ENCODE measurements at regions not wholly inside any gene's neighbourhood (a gene's known extent, or its start where the extent isn't known, plus 50 kb on each side); places are given as distances from the start of the nearest gene placed in this dataset.

GRCh38 chr6:140062043-140063020 is 687.9 kb upstream of the CITED2 start:
- no peaks in the 10 kb centered on the region for H3K36me3 ChIP-seq (ENCODE audit: insufficient read depth, low read length)
- H3K4me2 ChIP-seq (ENCODE audit: low read length): no peak overlapping the region
- no peak overlapping the region for H3K4me3 ChIP-seq (ENCODE audit: low read length)
- no peaks in the 10 kb centered on the region for H3K27me3 ChIP-seq (ENCODE audit: insufficient read depth, low read depth, low read length)
- H3K9me2 ChIP-seq (ENCODE audit: insufficient read depth, low read length): no peaks in the 10 kb centered on the region
- no peak for TF ChIP-seq POLR2AphosphoS5 (IDR thresholded peaks at IDR 0.05)
- H3K79me2 ChIP-seq (replicated peaks; ENCODE audit: insufficient read depth, low read length): no peaks in the 10 kb centered on the region
- H3K9ac ChIP-seq (ENCODE audit: low read length): no peak overlapping the region
- H3K27ac ChIP-seq (ENCODE audit: low read length): no peak overlapping the region
- H3F3A ChIP-seq (ENCODE audit: insufficient read depth, low read length, poor library complexity, severe bottlenecking): no peaks in the 10 kb centered on the region
- H4K20me1 ChIP-seq (ENCODE audit: insufficient read depth): no peaks in the 10 kb centered on the region
- H3K9me3 ChIP-seq (ENCODE audit: low read length): no peaks in the 10 kb centered on the region
- no peak overlapping the region for H2AFZ ChIP-seq (ENCODE audit: low read depth, low read length)

DNA sequence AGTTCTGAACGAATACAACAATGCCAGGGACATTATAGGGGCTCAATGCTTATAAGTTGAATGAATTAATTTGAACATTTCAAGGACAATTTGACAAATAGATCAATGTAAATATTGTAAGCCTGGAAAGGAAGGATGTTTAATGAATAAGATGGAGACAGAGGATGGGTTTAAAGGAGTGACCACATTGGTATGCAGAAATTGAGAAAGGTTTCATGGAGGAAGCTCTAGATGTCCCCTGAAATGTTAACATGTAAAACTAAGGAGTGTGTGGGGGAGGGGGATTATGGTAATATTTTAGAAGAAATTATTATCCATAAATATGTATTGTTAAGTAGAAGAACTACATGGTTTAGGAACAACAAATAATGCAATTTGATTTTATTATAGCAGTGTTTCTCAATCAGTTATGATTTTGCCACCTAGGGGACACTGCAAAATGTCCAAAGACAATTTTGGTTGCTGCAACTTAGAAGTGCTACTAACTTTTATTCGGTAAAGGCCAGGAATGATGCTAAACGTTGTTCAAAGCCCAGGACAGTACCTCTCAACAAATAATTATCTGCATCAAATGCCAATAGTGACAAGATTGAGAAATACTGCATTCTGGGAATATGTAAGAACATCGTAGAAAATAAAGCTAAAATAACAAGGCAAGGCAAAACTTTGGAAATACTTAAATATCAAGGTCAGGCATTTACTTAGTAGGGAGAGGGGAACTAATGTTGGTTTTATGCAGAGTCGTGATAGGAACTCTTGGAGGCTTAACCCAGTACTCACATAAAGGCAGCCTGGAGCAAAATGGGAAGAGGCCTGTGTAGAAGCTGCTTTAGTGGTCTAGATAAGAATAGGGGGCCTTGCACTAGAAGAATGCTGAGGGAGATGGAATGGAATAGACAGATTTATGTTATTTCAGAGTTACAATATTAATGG is 686.9 kb upstream of the CITED2 start:
- H4K20me1 ChIP-seq (ENCODE audit: insufficient read depth): no peaks in the 10 kb centered on the region
- no peaks in the 10 kb centered on the region for H3K9me3 ChIP-seq (ENCODE audit: low read length)
- H3F3A ChIP-seq (ENCODE audit: insufficient read depth, low read length, poor library complexity, severe bottlenecking): no peaks in the 10 kb centered on the region
- TF ChIP-seq EZH2 (IDR thresholded peaks at IDR 0.05; ENCODE audit: borderline replicate concordance, insufficient read depth, low read length, poor library complexity, severe bottlenecking) (no peak), POLR2AphosphoS5 (IDR thresholded peaks at IDR 0.05) (no peak), EP300 (conservative IDR thresholded peaks at IDR 0.05; ENCODE audit: poor library complexity, severe bottlenecking) (no peak), TAF1 (IDR thresholded peaks at IDR 0.05; ENCODE audit: low read depth) (no peak), REST (IDR thresholded peaks at IDR 0.05; ENCODE audit: borderline replicate concordance) (no peak), RAD21 (conservative IDR thresholded peaks at IDR 0.05) (no peak)
- H3K79me2 ChIP-seq (replicated peaks; ENCODE audit: insufficient read depth, low read length): no peaks in the 10 kb centered on the region
- H3K4me2 ChIP-seq (ENCODE audit: low read length): no peak overlapping the region
- no peaks in the 10 kb centered on the region for H3K9me2 ChIP-seq (ENCODE audit: insufficient read depth, low read length)
- no peak overlapping the region for H3K4me3 ChIP-seq (ENCODE audit: low read length)
- H3K27me3 ChIP-seq (ENCODE audit: insufficient read depth, low read depth, low read length): no peaks in the 10 kb centered on the region
- no peak overlapping the region for H2AFZ ChIP-seq (ENCODE audit: low read depth, low read length)
- no peaks in the 10 kb centered on the region for H3K36me3 ChIP-seq (ENCODE audit: insufficient read depth, low read length)
- no peak overlapping the region for H3K9ac ChIP-seq (ENCODE audit: low read length)
- H3K27ac ChIP-seq (ENCODE audit: low read length): no peak overlapping the region

DNA sequence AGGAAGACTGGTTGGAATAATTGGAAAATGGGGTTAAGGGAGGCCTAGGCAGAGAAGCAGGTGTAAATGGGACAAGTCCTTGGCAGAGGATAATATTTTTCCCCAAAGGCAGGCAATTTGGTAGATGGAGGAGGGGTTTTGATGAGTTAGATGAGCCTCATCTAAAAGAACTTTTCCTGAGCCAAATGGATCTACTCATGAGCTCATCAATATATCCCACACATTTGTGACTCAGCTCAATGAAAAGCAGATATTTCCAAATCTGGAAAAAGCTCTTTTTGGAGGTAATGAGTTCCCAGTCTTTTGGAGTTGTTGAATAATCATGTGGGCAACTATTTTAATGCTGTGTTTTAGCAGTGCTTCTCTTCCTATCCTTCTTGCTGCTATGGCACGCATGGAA is 685.5 kb upstream of the CITED2 start:
- Histone ChIP-seq H2AFZ (ENCODE audit: low read depth, low read length) (no peak overlapping the region), H3K27ac (ENCODE audit: low read length) (no peak overlapping the region), H3K4me3 (ENCODE audit: low read length) (no peak overlapping the region), H3K9me3 (ENCODE audit: low read length) (no peaks in the 10 kb centered on the region), H3F3A (ENCODE audit: insufficient read depth, low read length, poor library complexity, severe bottlenecking) (no peaks in the 10 kb centered on the region), H3K9me2 (ENCODE audit: insufficient read depth, low read length) (no peaks in the 10 kb centered on the region), H3K79me2 (replicated peaks; ENCODE audit: insufficient read depth, low read length) (no peaks in the 10 kb centered on the region), H3K36me3 (ENCODE audit: insufficient read depth, low read length) (no peaks in the 10 kb centered on the region), H3K27me3 (ENCODE audit: insufficient read depth, low read depth, low read length) (no peaks in the 10 kb centered on the region), H3K9ac (ENCODE audit: low read length) (no peak overlapping the region), H4K20me1 (ENCODE audit: insufficient read depth) (no peaks in the 10 kb centered on the region), H3K4me2 (ENCODE audit: low read length) (no peak overlapping the region)
- TF ChIP-seq MXI1 (conservative IDR thresholded peaks at IDR 0.05; ENCODE audit: poor library complexity, severe bottlenecking) (no peak), EP300 (conservative IDR thresholded peaks at IDR 0.05; ENCODE audit: poor library complexity, severe bottlenecking) (no peak), RAD21 (conservative IDR thresholded peaks at IDR 0.05) (no peak), EZH2 (IDR thresholded peaks at IDR 0.05; ENCODE audit: borderline replicate concordance, insufficient read depth, low read length, poor library complexity, severe bottlenecking) (no peak), REST (IDR thresholded peaks at IDR 0.05; ENCODE audit: borderline replicate concordance) (no peak), POLR2AphosphoS5 (IDR thresholded peaks at IDR 0.05) (no peak), TAF1 (IDR thresholded peaks at IDR 0.05; ENCODE audit: low read depth) (no peak), SMC3 (conservative IDR thresholded peaks at IDR 0.05; ENCODE audit: poor library complexity) (no peak)
- TF ChIP-seq, protein P1, sequence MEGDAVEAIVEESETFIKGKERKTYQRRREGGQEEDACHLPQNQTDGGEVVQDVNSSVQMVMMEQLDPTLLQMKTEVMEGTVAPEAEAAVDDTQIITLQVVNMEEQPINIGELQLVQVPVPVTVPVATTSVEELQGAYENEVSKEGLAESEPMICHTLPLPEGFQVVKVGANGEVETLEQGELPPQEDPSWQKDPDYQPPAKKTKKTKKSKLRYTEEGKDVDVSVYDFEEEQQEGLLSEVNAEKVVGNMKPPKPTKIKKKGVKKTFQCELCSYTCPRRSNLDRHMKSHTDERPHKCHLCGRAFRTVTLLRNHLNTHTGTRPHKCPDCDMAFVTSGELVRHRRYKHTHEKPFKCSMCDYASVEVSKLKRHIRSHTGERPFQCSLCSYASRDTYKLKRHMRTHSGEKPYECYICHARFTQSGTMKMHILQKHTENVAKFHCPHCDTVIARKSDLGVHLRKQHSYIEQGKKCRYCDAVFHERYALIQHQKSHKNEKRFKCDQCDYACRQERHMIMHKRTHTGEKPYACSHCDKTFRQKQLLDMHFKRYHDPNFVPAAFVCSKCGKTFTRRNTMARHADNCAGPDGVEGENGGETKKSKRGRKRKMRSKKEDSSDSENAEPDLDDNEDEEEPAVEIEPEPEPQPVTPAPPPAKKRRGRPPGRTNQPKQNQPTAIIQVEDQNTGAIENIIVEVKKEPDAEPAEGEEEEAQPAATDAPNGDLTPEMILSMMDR (IDR thresholded peaks at IDR 0.05; ENCODE audit: poor library complexity, severe bottlenecking): no peak

Data from neural cell (in vitro differentiated cells).